IMR-90 (cell line): ENCODE measurements at regions not wholly inside any gene's neighbourhood (a gene's known extent, or its start where the extent isn't known, plus 50 kb on each side); places are given as distances from the start of the nearest gene placed in this dataset.

ENCODE experiments used
- CEBPB ChIP-seq: IDR thresholded peaks from 2 replicates; pipeline ENCODE4 v1.6.1; 2012; ENCODE audit warnings: low read depth, low read length, improper control_type of control experiment
- FOS ChIP-seq: fragments of 150-350 bp; IDR thresholded peaks from 2 replicates; pipeline ENCODE4 v1.6.1; 2016; ENCODE audit warnings: low read depth, low read length
- MAFK ChIP-seq: IDR thresholded peaks from 2 replicates; pipeline ENCODE4 v1.6.1; 2012; ENCODE audit warnings: low read depth, low read length, improper control_type of control experiment
- MAZ ChIP-seq: IDR thresholded peaks from 2 replicates; pipeline ENCODE4 v1.6.1; 2012; ENCODE audit warnings: low read depth, mild to moderate bottlenecking, low read length, improper control_type of control experiment, moderate library complexity, borderline replicate concordance
- NFE2L2 ChIP-seq: fragments of 150-350 bp; IDR thresholded peaks from 2 replicates; pipeline ENCODE4 v1.6.1; 2016; ENCODE audit warnings: low read depth, mild to moderate bottlenecking, low read length
- POLR2A ChIP-seq: IDR thresholded peaks from 2 replicates; pipeline ENCODE4 v1.6.1; 2012; ENCODE audit warnings: mild to moderate bottlenecking, low read depth, low read length
- RAD21 ChIP-seq: IDR thresholded peaks from 2 replicates; pipeline ENCODE4 v1.6.1; 2012; ENCODE audit warnings: low read length, improper control_type of control experiment
- RFX5 ChIP-seq: IDR thresholded peaks from 2 replicates; pipeline ENCODE4 v1.8.0; 2012; ENCODE audit warnings: low read depth, mild to moderate bottlenecking, low read length, moderate library complexity
- SMC3 ChIP-seq: fragments of 150-350 bp; IDR thresholded peaks from 2 replicates; pipeline ENCODE4 v1.6.1; 2016; ENCODE audit warnings: low read depth, mild to moderate bottlenecking, antibody characterized with exemption, low read length, moderate library complexity
- TF ChIP-seq, protein P1 (sequence below): conservative IDR thresholded peaks from 2 replicates; pipeline ENCODE4 v1.5.1; 2012; ENCODE audit warnings: mild to moderate bottlenecking, low read depth, low read length, improper control_type of control experiment
- TF ChIP-seq, protein P2 (sequence below): fragments of 150-350 bp; IDR thresholded peaks from 2 replicates; pipeline ENCODE4 v1.6.1; 2017; ENCODE audit warnings: mild to moderate bottlenecking, antibody characterized with exemption, low read length, low read depth

DNA sequence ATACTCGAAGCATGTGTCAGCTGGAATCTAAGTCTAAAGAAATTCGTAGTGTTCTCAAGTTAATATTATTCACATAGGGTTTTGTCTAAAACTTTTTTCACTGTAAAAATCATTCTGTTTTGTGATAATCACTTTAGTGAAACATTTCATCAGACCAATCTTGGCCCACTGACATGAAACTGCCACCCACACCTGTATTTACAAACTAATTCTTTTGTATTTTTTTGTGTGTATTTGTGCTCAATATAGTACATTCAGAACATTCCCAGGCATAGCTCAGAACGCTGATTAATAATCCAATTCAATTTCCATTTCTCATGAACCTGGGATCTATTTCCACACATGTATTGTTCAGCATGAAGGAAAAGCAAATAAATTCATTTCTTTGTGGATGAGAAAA lies 191.7 kb downstream of the RASSF9 start:
- TF ChIP-seq, protein P1, sequence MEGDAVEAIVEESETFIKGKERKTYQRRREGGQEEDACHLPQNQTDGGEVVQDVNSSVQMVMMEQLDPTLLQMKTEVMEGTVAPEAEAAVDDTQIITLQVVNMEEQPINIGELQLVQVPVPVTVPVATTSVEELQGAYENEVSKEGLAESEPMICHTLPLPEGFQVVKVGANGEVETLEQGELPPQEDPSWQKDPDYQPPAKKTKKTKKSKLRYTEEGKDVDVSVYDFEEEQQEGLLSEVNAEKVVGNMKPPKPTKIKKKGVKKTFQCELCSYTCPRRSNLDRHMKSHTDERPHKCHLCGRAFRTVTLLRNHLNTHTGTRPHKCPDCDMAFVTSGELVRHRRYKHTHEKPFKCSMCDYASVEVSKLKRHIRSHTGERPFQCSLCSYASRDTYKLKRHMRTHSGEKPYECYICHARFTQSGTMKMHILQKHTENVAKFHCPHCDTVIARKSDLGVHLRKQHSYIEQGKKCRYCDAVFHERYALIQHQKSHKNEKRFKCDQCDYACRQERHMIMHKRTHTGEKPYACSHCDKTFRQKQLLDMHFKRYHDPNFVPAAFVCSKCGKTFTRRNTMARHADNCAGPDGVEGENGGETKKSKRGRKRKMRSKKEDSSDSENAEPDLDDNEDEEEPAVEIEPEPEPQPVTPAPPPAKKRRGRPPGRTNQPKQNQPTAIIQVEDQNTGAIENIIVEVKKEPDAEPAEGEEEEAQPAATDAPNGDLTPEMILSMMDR: no peak
- TF ChIP-seq POLR2A (no peak), MAZ (no peak), NFE2L2 (no peak), CEBPB (no peak), RFX5 (no peak), MAFK (no peak), SMC3 (no peak), RAD21 (no peak), FOS (no peak)
- TF ChIP-seq, protein P2, sequence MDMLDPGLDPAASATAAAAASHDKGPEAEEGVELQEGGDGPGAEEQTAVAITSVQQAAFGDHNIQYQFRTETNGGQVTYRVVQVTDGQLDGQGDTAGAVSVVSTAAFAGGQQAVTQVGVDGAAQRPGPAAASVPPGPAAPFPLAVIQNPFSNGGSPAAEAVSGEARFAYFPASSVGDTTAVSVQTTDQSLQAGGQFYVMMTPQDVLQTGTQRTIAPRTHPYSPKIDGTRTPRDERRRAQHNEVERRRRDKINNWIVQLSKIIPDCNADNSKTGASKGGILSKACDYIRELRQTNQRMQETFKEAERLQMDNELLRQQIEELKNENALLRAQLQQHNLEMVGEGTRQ: no peak
